MM.1S (cell line): ENCODE measurements at regions not wholly inside any gene's neighbourhood (a gene's known extent, or its start where the extent isn't known, plus 50 kb on each side); places are given as distances from the start of the nearest gene placed in this dataset.

Experiments used
- DNase-seq: peaks from one replicate; pipeline ENCODE4 v3.0.0-alpha.2; 2015
- H2AFZ ChIP-seq: fragments of 300-600 bp; sonication (generic); 2 replicates; pipeline ENCODE4 v1.6.0; 2016; ENCODE audit warnings: antibody characterized with exemption, low read length
- H3F3A ChIP-seq: fragments of 300-600 bp; sonication (generic); 2 replicates; pipeline ENCODE4 v1.6.1; 2016; ENCODE audit warnings: mild to moderate bottlenecking, antibody characterized with exemption, low read length, moderate library complexity, mixed read lengths; ENCODE audit not compliant: insufficient read depth
- H3K27ac ChIP-seq: fragments of 300-600 bp; sonication (generic); 2 replicates; pipeline ENCODE4 v1.5.1; 2016; ENCODE audit warnings: mild to moderate bottlenecking, low read length
- H3K27me3 ChIP-seq: fragments of 300-600 bp; sonication (generic); replicated peaks from 2 replicates; pipeline ENCODE4 v1.6.0; 2016; ENCODE audit warnings: low read length; ENCODE audit not compliant: insufficient read depth
- H3K36me3 ChIP-seq: fragments of 300-600 bp; sonication (generic); replicated peaks from 2 replicates; pipeline ENCODE4 v1.6.1; 2016; ENCODE audit warnings: mild to moderate bottlenecking, low read length, mixed read lengths; ENCODE audit not compliant: insufficient read depth
- H3K4me1 ChIP-seq: fragments of 300-600 bp; sonication (generic); 2 replicates; pipeline ENCODE4 v1.6.1; 2016; ENCODE audit warnings: low read length, mixed read lengths
- H3K4me2 ChIP-seq: fragments of 300-600 bp; sonication (generic); 2 replicates; pipeline ENCODE4 v1.6.0; 2016; ENCODE audit warnings: low read depth, low read length
- H3K4me3 ChIP-seq: fragments of 300-600 bp; sonication (generic); 2 replicates; pipeline ENCODE4 v1.5.1; 2016; ENCODE audit warnings: low read length, mixed read lengths
- H3K79me2 ChIP-seq: fragments of 300-600 bp; sonication (generic); 2 replicates; pipeline ENCODE4 v1.6.1; 2016; ENCODE audit warnings: mixed run types, low read length, mixed read lengths
- H3K9ac ChIP-seq: fragments of 300-600 bp; sonication (generic); 2 replicates; pipeline ENCODE4 v1.6.1; 2016; ENCODE audit warnings: low read length, mixed read lengths
- H3K9me2 ChIP-seq: fragments of 300-600 bp; sonication (generic); replicated peaks from 2 replicates; pipeline ENCODE4 v1.6.1; 2016; ENCODE audit warnings: mild to moderate bottlenecking, low read length, mixed read lengths; ENCODE audit not compliant: insufficient read depth
- H3K9me3 ChIP-seq: fragments of 300-600 bp; sonication (generic); replicated peaks from 2 replicates; pipeline ENCODE4 v1.6.1; 2016; ENCODE audit warnings: mild to moderate bottlenecking, low read length, mixed read lengths; ENCODE audit not compliant: insufficient read depth
- H4K20me1 ChIP-seq: fragments of 300-600 bp; sonication (generic); 2 replicates; pipeline ENCODE4 v1.6.1; 2016; ENCODE audit warnings: mild to moderate bottlenecking, low read length, moderate library complexity, mixed read lengths; ENCODE audit not compliant: insufficient read depth
- CTCF ChIP-seq: fragments of 300-600 bp; sonication (generic); IDR thresholded peaks from 2 replicates; pipeline ENCODE4 v1.5.1; 2016; ENCODE audit warnings: antibody characterized with exemption, low read length, mixed read lengths
- EZH2 ChIP-seq: fragments of 300-600 bp; sonication (generic); optimal IDR thresholded peaks from 2 replicates; pipeline ENCODE3; 2017; ENCODE audit warnings: low read depth, mild to moderate bottlenecking, antibody characterized with exemption, low read length, mixed read lengths
- EZH2phosphoT487 ChIP-seq: fragments of 300-600 bp; sonication (generic); IDR thresholded peaks from 2 replicates; pipeline ENCODE4 v1.6.1; 2018; ENCODE audit warnings: antibody characterized with exemption, low read length

- no peaks in the 10 kb centered on the region for H3K4me1 ChIP-seq
- no peaks in the 10 kb centered on the region for H3K9me2 ChIP-seq
- no peak overlapping the region for H3K4me3 ChIP-seq
- no peaks in the 10 kb centered on the region for H3F3A ChIP-seq
- H3K27ac ChIP-seq, result no peak overlapping the region
- no peak for DNase-seq
- H3K4me2 ChIP-seq, result no peak overlapping the region
- H3K27me3 ChIP-seq, result no peaks in the 10 kb centered on the region
- no peaks in the 10 kb centered on the region for H3K79me2 ChIP-seq
- H3K36me3 ChIP-seq, result no peaks in the 10 kb centered on the region
- H4K20me1 ChIP-seq, result no peaks in the 10 kb centered on the region
- TF ChIP-seq CTCF, result no peak
- no peak for TF ChIP-seq EZH2phosphoT487
- no peak for TF ChIP-seq EZH2
- H3K9ac ChIP-seq, result no peak overlapping the region
- H2AFZ ChIP-seq, result no peak overlapping the region
- no peaks in the 10 kb centered on the region for H3K9me3 ChIP-seq
These were observed 80.4 kb upstream of the TRHDE start for GRCh38 chr12:72191761-72192160.

- no peak overlapping the region for H3K9ac ChIP-seq
- no peaks in the 10 kb centered on the region for H3K9me2 ChIP-seq
- H3K27ac ChIP-seq, result no peak overlapping the region
- no peaks in the 10 kb centered on the region for H3K79me2 ChIP-seq
- no peaks in the 10 kb centered on the region for H3K4me1 ChIP-seq
- no peaks in the 10 kb centered on the region for H3K27me3 ChIP-seq
- no peaks in the 10 kb centered on the region for H4K20me1 ChIP-seq
- no peak overlapping the region for H2AFZ ChIP-seq
- TF ChIP-seq EZH2phosphoT487 (no peak), CTCF (no peak), EZH2 (no peak)
- H3K4me2 ChIP-seq, result no peak overlapping the region
- no peaks in the 10 kb centered on the region for H3K36me3 ChIP-seq
- DNase-seq, result no peak
- no peaks in the 10 kb centered on the region for H3K9me3 ChIP-seq
- H3F3A ChIP-seq, result no peaks in the 10 kb centered on the region
- H3K4me3 ChIP-seq, result no peak overlapping the region
These were observed 74.4 kb upstream of the TRHDE start for GRCh38 chr12:72197790-72198189.

GRCh38 chr12:72201457-72201856 lies 70.7 kb upstream of the TRHDE start:
- Histone ChIP-seq H3F3A (no peaks in the 10 kb centered on the region), H2AFZ (no peak overlapping the region), H3K9me2 (no peaks in the 10 kb centered on the region), H3K27me3 (no peaks in the 10 kb centered on the region), H3K4me2 (no peak overlapping the region), H3K27ac (no peak overlapping the region), H3K4me3 (no peak overlapping the region), H3K4me1 (no peaks in the 10 kb centered on the region), H4K20me1 (no peaks in the 10 kb centered on the region), H3K79me2 (no peaks in the 10 kb centered on the region), H3K9me3 (no peaks in the 10 kb centered on the region), H3K36me3 (no peaks in the 10 kb centered on the region), H3K9ac (no peak overlapping the region)
- TF ChIP-seq CTCF (no peak), EZH2 (no peak), EZH2phosphoT487 (no peak)
- DNase-seq, result no peak
